ENCODE measurements at regions not wholly inside any gene's neighbourhood (a gene's known extent, or its start where the extent isn't known, plus 50 kb on each side); places are given as distances from the start of the nearest gene placed in this dataset.
"Not testable (repeated sequence)": the region's sequence is repeated elsewhere in the genome, so short reads cannot be mapped to it uniquely, and the experiment has no call there.

GRCh38 chr7:68858497-68858896, 739.8 kb upstream of the AUTS2 start:
- no peak overlapping the region for H3K4me3 ChIP-seq (ENCODE audit: low read length)
- H3K9ac ChIP-seq (ENCODE audit: low read length) = no peak overlapping the region
- H3K36me3 ChIP-seq (ENCODE audit: control insufficient read depth, low read depth, low read length) = no peaks in the 10 kb centered on the region
- no peak overlapping the region for H3K27ac ChIP-seq (ENCODE audit: low read length)
- H3K4me1 ChIP-seq (ENCODE audit: control insufficient read depth, low read depth, low read length) = no peaks in the 10 kb centered on the region
- no peaks in the 10 kb centered on the region for H3K9me3 ChIP-seq (ENCODE audit: control insufficient read depth, low read depth, low read length)
- H3K27me3 ChIP-seq (ENCODE audit: control insufficient read depth, insufficient read depth, low read length) = no peaks in the 10 kb centered on the region

GRCh38 chr7:68861171-68861570, 737.1 kb upstream of the AUTS2 start:
- Histone ChIP-seq H3K4me1 (ENCODE audit: control insufficient read depth, low read depth, low read length) (peaks cover 4% of the 10 kb centered on the region), H3K36me3 (ENCODE audit: control insufficient read depth, low read depth, low read length) (no peaks in the 10 kb centered on the region), H3K9ac (ENCODE audit: low read length) (no peak overlapping the region), H3K4me3 (ENCODE audit: low read length) (no peak overlapping the region), H3K27me3 (ENCODE audit: control insufficient read depth, insufficient read depth, low read length) (no peaks in the 10 kb centered on the region), H3K9me3 (ENCODE audit: control insufficient read depth, low read depth, low read length) (no peaks in the 10 kb centered on the region), H3K27ac (ENCODE audit: low read length) (no peak overlapping the region)

GRCh38 chr7:68862261-68862660, 736.0 kb upstream of the AUTS2 start:
- no peaks in the 10 kb centered on the region for H3K9me3 ChIP-seq (ENCODE audit: control insufficient read depth, low read depth, low read length)
- no peak overlapping the region for H3K27ac ChIP-seq (ENCODE audit: low read length)
- H3K36me3 ChIP-seq (ENCODE audit: control insufficient read depth, low read depth, low read length) = no peaks in the 10 kb centered on the region
- no peak overlapping the region for H3K4me3 ChIP-seq (ENCODE audit: low read length)
- H3K9ac ChIP-seq (ENCODE audit: low read length) = no peak overlapping the region
- H3K4me1 ChIP-seq (ENCODE audit: control insufficient read depth, low read depth, low read length) = peaks cover 11% of the 10 kb centered on the region
- H3K27me3 ChIP-seq (ENCODE audit: control insufficient read depth, insufficient read depth, low read length) = no peaks in the 10 kb centered on the region

- no peak overlapping the region for H3K4me3 ChIP-seq (ENCODE audit: low read length)
- no peak overlapping the region for H3K27ac ChIP-seq (ENCODE audit: low read length)
- H3K36me3 ChIP-seq (ENCODE audit: control insufficient read depth, low read depth, low read length) = no peaks in the 10 kb centered on the region
- no peak overlapping the region for H3K9ac ChIP-seq (ENCODE audit: low read length)
- H3K9me3 ChIP-seq (ENCODE audit: control insufficient read depth, low read depth, low read length) = no peaks in the 10 kb centered on the region
- peaks cover 11% of the 10 kb centered on the region for H3K4me1 ChIP-seq (ENCODE audit: control insufficient read depth, low read depth, low read length)
- H3K27me3 ChIP-seq (ENCODE audit: control insufficient read depth, insufficient read depth, low read length) = no peaks in the 10 kb centered on the region
Observed at GRCh38 chr7:68862736-68863135, 735.5 kb upstream of the AUTS2 start.

GRCh38 chr7:68865351-68866199, 732.7 kb upstream of the AUTS2 start:
- H3K4me3 ChIP-seq (ENCODE audit: low read length) = no peak overlapping the region
- no peak overlapping the region for H3K9ac ChIP-seq (ENCODE audit: low read length)
- no peaks in the 10 kb centered on the region for H3K36me3 ChIP-seq (ENCODE audit: control insufficient read depth, low read depth, low read length)
- H3K27me3 ChIP-seq (ENCODE audit: control insufficient read depth, insufficient read depth, low read length) = no peaks in the 10 kb centered on the region
- no peaks in the 10 kb centered on the region for H3K9me3 ChIP-seq (ENCODE audit: control insufficient read depth, low read depth, low read length)
- peaks cover 11% of the 10 kb centered on the region for H3K4me1 ChIP-seq (ENCODE audit: control insufficient read depth, low read depth, low read length)
- H3K27ac ChIP-seq (ENCODE audit: low read length) = no peak overlapping the region

- peaks cover 11% of the 10 kb centered on the region for H3K4me1 ChIP-seq (ENCODE audit: control insufficient read depth, low read depth, low read length)
- H3K36me3 ChIP-seq (ENCODE audit: control insufficient read depth, low read depth, low read length) = no peaks in the 10 kb centered on the region
- no peaks in the 10 kb centered on the region for H3K27me3 ChIP-seq (ENCODE audit: control insufficient read depth, insufficient read depth, low read length)
- H3K4me3 ChIP-seq (ENCODE audit: low read length) = no peak overlapping the region
- no peak overlapping the region for H3K9ac ChIP-seq (ENCODE audit: low read length)
- no peak overlapping the region for H3K27ac ChIP-seq (ENCODE audit: low read length)
- H3K9me3 ChIP-seq (ENCODE audit: control insufficient read depth, low read depth, low read length) = no peaks in the 10 kb centered on the region
Observed at GRCh38 chr7:68866200-68866570, 732.1 kb upstream of the AUTS2 start.

- H3K27ac ChIP-seq (ENCODE audit: low read length); H3K36me3 ChIP-seq (ENCODE audit: control insufficient read depth, low read depth, low read length); H3K9ac ChIP-seq (ENCODE audit: low read length); H3K9me3 ChIP-seq (ENCODE audit: control insufficient read depth, low read depth, low read length); H3K27me3 ChIP-seq (ENCODE audit: control insufficient read depth, insufficient read depth, low read length); H3K4me3 ChIP-seq (ENCODE audit: low read length): not testable (repeated sequence)
- H3K4me1 ChIP-seq (ENCODE audit: control insufficient read depth, low read depth, low read length) = peaks cover 11% of the 10 kb centered on the region
Observed at GRCh38 chr7:68866721-68867120, 731.6 kb upstream of the AUTS2 start.

- Histone ChIP-seq H3K9me3 (ENCODE audit: control insufficient read depth, low read depth, low read length) (no peaks in the 10 kb centered on the region), H3K9ac (ENCODE audit: low read length) (no peak overlapping the region), H3K4me3 (ENCODE audit: low read length) (no peak overlapping the region), H3K36me3 (ENCODE audit: control insufficient read depth, low read depth, low read length) (no peaks in the 10 kb centered on the region), H3K27me3 (ENCODE audit: control insufficient read depth, insufficient read depth, low read length) (no peaks in the 10 kb centered on the region), H3K4me1 (ENCODE audit: control insufficient read depth, low read depth, low read length) (peaks cover 11% of the 10 kb centered on the region), H3K27ac (ENCODE audit: low read length) (no peak overlapping the region)
Observed at GRCh38 chr7:68868978-68869377, 729.3 kb upstream of the AUTS2 start.

GRCh38 chr7:68873616-68874015, 724.7 kb upstream of the AUTS2 start:
- Histone ChIP-seq H3K4me1 (ENCODE audit: control insufficient read depth, low read depth, low read length) (no peaks in the 10 kb centered on the region), H3K36me3 (ENCODE audit: control insufficient read depth, low read depth, low read length) (no peaks in the 10 kb centered on the region), H3K9ac (ENCODE audit: low read length) (no peak overlapping the region), H3K27ac (ENCODE audit: low read length) (no peak overlapping the region), H3K9me3 (ENCODE audit: control insufficient read depth, low read depth, low read length) (no peaks in the 10 kb centered on the region), H3K4me3 (ENCODE audit: low read length) (no peak overlapping the region), H3K27me3 (ENCODE audit: control insufficient read depth, insufficient read depth, low read length) (no peaks in the 10 kb centered on the region)

GRCh38 chr7:68875857-68876256, 722.4 kb upstream of the AUTS2 start:
- H3K9ac ChIP-seq (ENCODE audit: low read length) = no peak overlapping the region
- H3K27ac ChIP-seq (ENCODE audit: low read length) = no peak overlapping the region
- no peak overlapping the region for H3K4me3 ChIP-seq (ENCODE audit: low read length)
- H3K9me3 ChIP-seq (ENCODE audit: control insufficient read depth, low read depth, low read length) = no peaks in the 10 kb centered on the region
- H3K4me1 ChIP-seq (ENCODE audit: control insufficient read depth, low read depth, low read length) = no peaks in the 10 kb centered on the region
- no peaks in the 10 kb centered on the region for H3K27me3 ChIP-seq (ENCODE audit: control insufficient read depth, insufficient read depth, low read length)
- H3K36me3 ChIP-seq (ENCODE audit: control insufficient read depth, low read depth, low read length) = no peaks in the 10 kb centered on the region

- H3K27me3 ChIP-seq (ENCODE audit: control insufficient read depth, insufficient read depth, low read length); H3K9me3 ChIP-seq (ENCODE audit: control insufficient read depth, low read depth, low read length); H3K27ac ChIP-seq (ENCODE audit: low read length); H3K4me1 ChIP-seq (ENCODE audit: control insufficient read depth, low read depth, low read length); H3K36me3 ChIP-seq (ENCODE audit: control insufficient read depth, low read depth, low read length); H3K4me3 ChIP-seq (ENCODE audit: low read length); H3K9ac ChIP-seq (ENCODE audit: low read length): not testable (repeated sequence)
Observed at GRCh38 chr7:68887116-68887515, 711.2 kb upstream of the AUTS2 start.

- H3K27ac ChIP-seq (ENCODE audit: low read length) = no peak overlapping the region
- no peak overlapping the region for H3K4me3 ChIP-seq (ENCODE audit: low read length)
- H3K36me3 ChIP-seq (ENCODE audit: control insufficient read depth, low read depth, low read length) = no peaks in the 10 kb centered on the region
- H3K9ac ChIP-seq (ENCODE audit: low read length) = no peak overlapping the region
- H3K4me1 ChIP-seq (ENCODE audit: control insufficient read depth, low read depth, low read length) = no peaks in the 10 kb centered on the region
- no peaks in the 10 kb centered on the region for H3K27me3 ChIP-seq (ENCODE audit: control insufficient read depth, insufficient read depth, low read length)
- no peaks in the 10 kb centered on the region for H3K9me3 ChIP-seq (ENCODE audit: control insufficient read depth, low read depth, low read length)
Observed at GRCh38 chr7:68888971-68889385, 709.3 kb upstream of the AUTS2 start.
